ENCODE measurements at regions not wholly inside any gene's neighbourhood (a gene's known extent, or its start where the extent isn't known, plus 50 kb on each side); places are given as distances from the start of the nearest gene placed in this dataset.

- Histone ChIP-seq H3K27me3 (ENCODE audit: insufficient read depth) (no peaks in the 10 kb centered on the region), H2AFZ (ENCODE audit: low read depth) (no peak overlapping the region), H3K4me1 (ENCODE audit: control insufficient read depth in 1 of 2, insufficient read depth in 2 of 2, low read depth in 1 of 2, low read length in 1 of 2) (no peaks in the 10 kb centered on the region; a peak in 1 of 4 replicates), H3K9me2 (no peaks in the 10 kb centered on the region), H3K79me2 (ENCODE audit: insufficient read depth) (no peaks in the 10 kb centered on the region), H3K9me3 (no peaks in the 10 kb centered on the region), H3K36me3 (replicated peaks in 1 of 2; ENCODE audit: control insufficient read depth in 1 of 2, insufficient read depth in 2 of 2, low read length in 1 of 2) (no peaks in the 10 kb centered on the region), H3K9ac (no peak overlapping the region), H3K4me2 (no peak overlapping the region), H3F3A (replicated peaks; ENCODE audit: insufficient read depth) (no peaks in the 10 kb centered on the region), H3K4me3 (ENCODE audit: low read depth in 2 of 2, low read length in 1 of 2) (no peak overlapping the region), H3K27ac (ENCODE audit: low read depth in 2 of 2, low read length in 1 of 2) (no peak overlapping the region), H4K20me1 (ENCODE audit: insufficient read depth) (no peaks in the 10 kb centered on the region)
- no peak for DNase-seq
- WGBS (ENCODE audit: low lambda C conversion rate), result 91% methylated on average over 2 of the region's 2 CpGs
- CTCF ChIA-PET, result interaction anchor here (0.9 kb wide), 1 partner anchor 10 kb away, joined by 4 read pairs; no protein-coding TSS in a partner anchor
- POLR2A ChIA-PET, result no interaction called here
- TF ChIP-seq PBX3 (IDR thresholded peaks at IDR 0.05), result no peak
- TF ChIP-seq POLR2AphosphoS5 (IDR thresholded peaks at IDR 0.05; ENCODE audit: low read depth, low read length), result no peak
- TF ChIP-seq RAD21 (IDR thresholded peaks at IDR 0.05; ENCODE audit: low read length), result no peak
- no peak for TF ChIP-seq TAF1 (IDR thresholded peaks at IDR 0.05; ENCODE audit: borderline replicate concordance, low read depth, low read length)
- TF ChIP-seq REST (IDR thresholded peaks at IDR 0.05; ENCODE audit: low read depth, low read length), result no peak
- TF ChIP-seq EP300 (IDR thresholded peaks at IDR 0.05; ENCODE audit: borderline replicate concordance in 1 of 2, low read depth in 1 of 2, low read length in 1 of 2), result no peak
- TF ChIP-seq ZBTB33 (IDR thresholded peaks at IDR 0.05; ENCODE audit: borderline replicate concordance, low read depth), result no peak
- TF ChIP-seq MXI1 (IDR thresholded peaks at IDR 0.05; ENCODE audit: low read depth, low read length), result no peak
- TF ChIP-seq CHD2 (IDR thresholded peaks at IDR 0.05; ENCODE audit: low read length, partially characterized antibody), result no peak
- no peak for TF ChIP-seq MEF2A (IDR thresholded peaks at IDR 0.05; ENCODE audit: borderline replicate concordance, low read depth)
- no peak for TF ChIP-seq ELF1 (IDR thresholded peaks at IDR 0.05)
- TF ChIP-seq MAX (IDR thresholded peaks at IDR 0.05; ENCODE audit: low read depth), result no peak
- TF ChIP-seq TCF12 (IDR thresholded peaks at IDR 0.05), result no peak
- no peak for TF ChIP-seq USF2 (IDR thresholded peaks at IDR 0.05; ENCODE audit: borderline replicate concordance, low read depth, low read length)
- no peak for TF ChIP-seq USF1 (IDR thresholded peaks at IDR 0.05; ENCODE audit: borderline replicate concordance, low read depth)
- TF ChIP-seq CTCF (IDR thresholded peaks at IDR 0.05), result no peak
- no peak for TF ChIP-seq RFX5 (IDR thresholded peaks at IDR 0.05; ENCODE audit: low read length)
- TF ChIP-seq NFIC (IDR thresholded peaks at IDR 0.05; ENCODE audit: borderline replicate concordance), result no peak
These were observed 50.5 kb upstream of the ZNF438 start for GRCh38 chr10:31081937-31082840.
